Peyer's patch (tissue), 4 donors: ENCODE measurements at regions not wholly inside any gene's neighbourhood (a gene's known extent, or its start where the extent isn't known, plus 50 kb on each side); places are given as distances from the start of the nearest gene placed in this dataset.

Experiments used
- CTCF ChIP-seq, 6 experiments: fragments of 450-650 bp in 4 of 6; fragments of 200-600 bp in 2 of 6; sonication (generic) in 1 of 6; IDR thresholded peaks; one replicate each; pipeline ENCODE4 v1.5.1; 2017 to 2019; ENCODE audit warnings: antibody characterized with exemption in 6 of 6, mild to moderate bottlenecking in 3 of 6, moderate library complexity in 1 of 6
- POLR2A ChIP-seq, 2 donors: fragments of 450-650 bp; IDR thresholded peaks; one replicate each; pipeline ENCODE4 v1.5.1; 2017; ENCODE audit warnings: antibody characterized with exemption in 2 of 2, mild to moderate bottlenecking in 2 of 2, moderate library complexity in 2 of 2

DNA sequence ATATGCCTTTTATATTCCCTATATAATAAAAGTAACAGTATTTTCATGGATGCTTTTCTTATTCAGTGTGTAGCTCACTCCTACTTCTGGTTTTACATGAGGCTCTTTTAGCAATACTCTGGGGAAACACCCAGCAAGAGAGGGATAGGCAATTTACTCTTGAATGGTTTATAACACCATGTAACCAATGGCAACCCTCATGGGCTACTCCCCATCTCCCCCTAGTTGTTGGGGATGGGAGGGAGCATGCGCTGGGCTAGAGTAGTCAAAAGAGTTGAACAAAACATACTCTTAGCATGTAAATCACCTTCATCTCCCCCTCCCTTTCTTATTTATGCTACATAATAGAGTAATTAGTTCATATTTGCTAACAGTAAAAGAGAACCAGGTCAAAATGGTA is 140.1 kb upstream of the LRFN2 start:
- TF ChIP-seq CTCF (IDR thresholded peaks at IDR 0.05) (no peak), POLR2A (IDR thresholded peaks at IDR 0.05) (no peak)
